ENCODE measurements at regions not wholly inside any gene's neighbourhood (a gene's known extent, or its start where the extent isn't known, plus 50 kb on each side); places are given as distances from the start of the nearest gene placed in this dataset.

GRCh38 chr3:163474766-163475165, 1603.5 kb downstream of the SI start:
- TF ChIP-seq SRSF7 (optimal IDR thresholded peaks at IDR 0.05; ENCODE audit: low read depth, low read length) (no peak), SRF (CRISPR knock-in tag; IDR thresholded peaks at IDR 0.05) (no peak), CEBPB (tag; IDR thresholded peaks at IDR 0.05) (no peak), KDM5B (IDR thresholded peaks at IDR 0.05; ENCODE audit: insufficient replicate concordance, low read depth, low read length) (no peak), BMI1 (IDR thresholded peaks at IDR 0.05; ENCODE audit: low read length) (no peak), SMAD2 (IDR thresholded peaks at IDR 0.05; ENCODE audit: low read depth, low read length) (no peak), ZNF695 (CRISPR knock-in tag; IDR thresholded peaks at IDR 0.05) (no peak), GTF2F1 (IDR thresholded peaks at IDR 0.05; ENCODE audit: low read depth, low read length) (no peak), ZNF217 (CRISPR knock-in tag; IDR thresholded peaks at IDR 0.05) (no peak), FUS (optimal IDR thresholded peaks at IDR 0.05; ENCODE audit: low read depth, low read length) (no peak), MXI1 (IDR thresholded peaks at IDR 0.05; ENCODE audit: low read depth, low read length) (no peak), MEF2A (IDR thresholded peaks at IDR 0.05; ENCODE audit: control insufficient read depth, low read depth, low read length) (no peak), NEUROD1 (IDR thresholded peaks at IDR 0.05; ENCODE audit: borderline replicate concordance, low read depth, low read length, partially characterized antibody) (no peak), ELK1 (CRISPR knock-in tag; IDR thresholded peaks at IDR 0.05) (no peak), MEF2D (tag; conservative IDR thresholded peaks at IDR 0.05; ENCODE audit: low read depth) (no peak), PHB2 (IDR thresholded peaks at IDR 0.05; ENCODE audit: low read depth) (no peak)
- TF ChIP-seq, protein P1, sequence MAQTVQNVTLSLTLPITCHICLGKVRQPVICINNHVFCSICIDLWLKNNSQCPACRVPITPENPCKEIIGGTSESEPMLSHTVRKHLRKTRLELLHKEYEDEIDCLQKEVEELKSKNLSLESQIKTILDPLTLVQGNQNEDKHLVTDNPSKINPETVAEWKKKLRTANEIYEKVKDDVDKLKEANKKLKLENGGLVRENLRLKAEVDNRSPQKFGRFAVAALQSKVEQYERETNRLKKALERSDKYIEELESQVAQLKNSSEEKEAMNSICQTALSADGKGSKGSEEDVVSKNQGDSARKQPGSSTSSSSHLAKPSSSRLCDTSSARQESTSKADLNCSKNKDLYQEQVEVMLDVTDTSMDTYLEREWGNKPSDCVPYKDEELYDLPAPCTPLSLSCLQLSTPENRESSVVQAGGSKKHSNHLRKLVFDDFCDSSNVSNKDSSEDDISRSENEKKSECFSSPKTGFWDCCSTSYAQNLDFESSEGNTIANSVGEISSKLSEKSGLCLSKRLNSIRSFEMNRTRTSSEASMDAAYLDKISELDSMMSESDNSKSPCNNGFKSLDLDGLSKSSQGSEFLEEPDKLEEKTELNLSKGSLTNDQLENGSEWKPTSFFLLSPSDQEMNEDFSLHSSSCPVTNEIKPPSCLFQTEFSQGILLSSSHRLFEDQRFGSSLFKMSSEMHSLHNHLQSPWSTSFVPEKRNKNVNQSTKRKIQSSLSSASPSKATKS (CRISPR knock-in tag; IDR thresholded peaks at IDR 0.05): no peak
- TF ChIP-seq, protein P2, sequence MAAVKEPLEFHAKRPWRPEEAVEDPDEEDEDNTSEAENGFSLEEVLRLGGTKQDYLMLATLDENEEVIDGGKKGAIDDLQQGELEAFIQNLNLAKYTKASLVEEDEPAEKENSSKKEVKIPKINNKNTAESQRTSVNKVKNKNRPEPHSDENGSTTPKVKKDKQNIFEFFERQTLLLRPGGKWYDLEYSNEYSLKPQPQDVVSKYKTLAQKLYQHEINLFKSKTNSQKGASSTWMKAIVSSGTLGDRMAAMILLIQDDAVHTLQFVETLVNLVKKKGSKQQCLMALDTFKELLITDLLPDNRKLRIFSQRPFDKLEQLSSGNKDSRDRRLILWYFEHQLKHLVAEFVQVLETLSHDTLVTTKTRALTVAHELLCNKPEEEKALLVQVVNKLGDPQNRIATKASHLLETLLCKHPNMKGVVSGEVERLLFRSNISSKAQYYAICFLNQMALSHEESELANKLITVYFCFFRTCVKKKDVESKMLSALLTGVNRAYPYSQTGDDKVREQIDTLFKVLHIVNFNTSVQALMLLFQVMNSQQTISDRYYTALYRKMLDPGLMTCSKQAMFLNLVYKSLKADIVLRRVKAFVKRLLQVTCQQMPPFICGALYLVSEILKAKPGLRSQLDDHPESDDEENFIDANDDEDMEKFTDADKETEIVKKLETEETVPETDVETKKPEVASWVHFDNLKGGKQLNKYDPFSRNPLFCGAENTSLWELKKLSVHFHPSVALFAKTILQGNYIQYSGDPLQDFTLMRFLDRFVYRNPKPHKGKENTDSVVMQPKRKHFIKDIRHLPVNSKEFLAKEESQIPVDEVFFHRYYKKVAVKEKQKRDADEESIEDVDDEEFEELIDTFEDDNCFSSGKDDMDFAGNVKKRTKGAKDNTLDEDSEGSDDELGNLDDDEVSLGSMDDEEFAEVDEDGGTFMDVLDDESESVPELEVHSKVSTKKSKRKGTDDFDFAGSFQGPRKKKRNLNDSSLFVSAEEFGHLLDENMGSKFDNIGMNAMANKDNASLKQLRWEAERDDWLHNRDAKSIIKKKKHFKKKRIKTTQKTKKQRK (IDR thresholded peaks at IDR 0.05; ENCODE audit: borderline replicate concordance, low read depth, low read length): no peak
- 21% methylated on average over 1 of the region's 1 CpG for WGBS (ENCODE audit: insufficient coverage, low coverage, missing lambda C conversion rate)
- no peak overlapping the region for H3K4me3 ChIP-seq

More at GRCh38 chr3:163474766-163475165, 1603.5 kb downstream of the SI start:
- H3K36me3 ChIP-seq (ENCODE audit: control insufficient read depth, insufficient read depth, low read length): no peaks in the 10 kb centered on the region
- no peaks in the 10 kb centered on the region for H3K79me2 ChIP-seq (ENCODE audit: control insufficient read depth, insufficient read depth, low read length)
- FAIRE-seq: no peak
- H2AFZ ChIP-seq (ENCODE audit: low read depth, low read length): no peak overlapping the region
- DNase-seq (ENCODE audit: extremely low read depth in 1 of 4, low spot score in 3 of 4): no peak
- no peaks in the 10 kb centered on the region for H3K9me3 ChIP-seq (replicated peaks; ENCODE audit: control insufficient read depth, insufficient read depth, low read depth, low read length)
- ChIA-PET POLR2A (no interaction called here), CTCF (ENCODE audit: low intra/inter-chr PET ratio) (no interaction called here)
- no TSS peak for BruUV-seq (replicated peaks)
- no peak overlapping the region for H3K9ac ChIP-seq (ENCODE audit: insufficient read depth in 1 of 2, low read depth in 2 of 2, low read length in 2 of 2)
- H3K4me2 ChIP-seq (ENCODE audit: insufficient read depth, low read length): no peak overlapping the region
- H3K9me1 ChIP-seq (ENCODE audit: control insufficient read depth, insufficient read depth, low read length): no peaks in the 10 kb centered on the region
- intact Hi-C loops (cut with micrococcal nuclease) (no loop called here), in situ Hi-C loops (cut with MboI) (no loop called here)
- no peak for ATAC-seq
- no peak overlapping the region for H3K27ac ChIP-seq (ENCODE audit: extremely low read depth, low read depth, low read length)
- H3K4me1 ChIP-seq (replicated peaks in 1 of 2; ENCODE audit: control insufficient read depth in 2 of 2, insufficient read depth in 2 of 2, low read length in 2 of 2): no peaks in the 10 kb centered on the region
- no peaks in the 10 kb centered on the region for H4K20me1 ChIP-seq (replicated peaks; ENCODE audit: control insufficient read depth, insufficient read depth, low read length)
- H3K27me3 ChIP-seq (ENCODE audit: control insufficient read depth in 2 of 2, insufficient read depth in 2 of 2, low read length in 2 of 2): no peaks in the 10 kb centered on the region
